HG03460 (cell line): ENCODE measurements at regions not wholly inside any gene's neighbourhood (a gene's known extent, or its start where the extent isn't known, plus 50 kb on each side); places are given as distances from the start of the nearest gene placed in this dataset.

Source experiments
- ATAC-seq: cut with Tn5 transposase; IDR thresholded peaks from one replicate; pipeline ENCODE4 v1.9.1; 2021; ENCODE audit not compliant: unreplicated experiment

- ATAC-seq, result no peak
Observed at GRCh38 chr20:52820641-52821292, 151.4 kb upstream of the TSHZ2 start.

GRCh38 chr20:52818491-52818890 lies 153.7 kb upstream of the TSHZ2 start:
- ATAC-seq, result no peak

GRCh38 chr20:52817981-52818380 lies 154.2 kb upstream of the TSHZ2 start:
- no peak for ATAC-seq

- no peak for ATAC-seq
Observed at GRCh38 chr20:52817511-52817910, 154.6 kb upstream of the TSHZ2 start.

- no peak for ATAC-seq
Observed at GRCh38 chr20:52814371-52814770, 157.8 kb upstream of the TSHZ2 start.

DNA sequence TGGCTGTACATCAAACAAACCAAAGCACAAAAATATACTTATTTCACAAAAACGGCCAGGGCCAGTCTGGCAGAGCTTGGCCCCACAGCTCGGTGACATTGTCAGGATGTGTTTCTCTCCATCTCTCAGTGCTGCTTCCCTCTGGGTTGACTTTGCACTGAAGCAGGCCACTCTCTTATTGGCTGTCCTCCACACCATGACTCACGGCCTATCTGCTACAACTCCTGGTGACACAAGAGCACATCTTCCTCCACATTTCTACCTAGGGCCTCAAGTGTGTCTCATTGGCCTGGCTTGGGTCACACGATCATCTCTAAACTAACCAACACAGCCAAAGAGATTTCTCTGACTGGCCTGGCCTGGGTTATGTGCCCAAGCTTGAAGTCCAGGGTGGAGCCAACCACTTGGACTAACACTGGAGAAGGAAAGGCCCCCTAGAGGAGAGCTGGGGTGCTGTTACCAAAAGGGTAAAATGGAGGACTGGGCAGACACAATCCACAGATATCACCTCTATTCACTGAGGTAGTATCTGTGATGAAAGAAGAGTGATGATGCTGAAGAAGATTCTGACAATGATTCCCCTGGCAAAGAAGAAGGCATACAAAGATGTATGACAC lies 159.8 kb upstream of the TSHZ2 start:
- ATAC-seq, result no peak

DNA sequence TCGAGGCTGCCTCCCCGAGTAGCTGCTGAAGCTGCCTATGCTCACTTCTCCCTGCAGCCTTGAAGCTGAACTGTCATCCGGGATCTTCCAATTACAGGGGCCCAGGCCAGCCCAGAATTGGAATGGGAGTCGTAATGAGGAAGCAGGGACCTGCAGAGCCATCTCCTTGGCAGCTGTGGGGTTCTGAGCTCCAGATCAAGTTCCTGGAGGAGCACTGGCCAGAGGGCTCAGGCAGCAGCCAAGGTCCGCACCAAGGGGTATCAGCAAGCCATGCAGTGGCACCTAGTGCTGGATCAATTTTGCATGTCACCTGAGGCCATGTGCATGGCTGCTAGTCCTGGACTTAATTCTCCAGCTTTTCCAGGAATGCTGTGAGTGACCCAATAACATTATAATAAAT lies 163.2 kb upstream of the TSHZ2 start:
- ATAC-seq, result no peak

DNA sequence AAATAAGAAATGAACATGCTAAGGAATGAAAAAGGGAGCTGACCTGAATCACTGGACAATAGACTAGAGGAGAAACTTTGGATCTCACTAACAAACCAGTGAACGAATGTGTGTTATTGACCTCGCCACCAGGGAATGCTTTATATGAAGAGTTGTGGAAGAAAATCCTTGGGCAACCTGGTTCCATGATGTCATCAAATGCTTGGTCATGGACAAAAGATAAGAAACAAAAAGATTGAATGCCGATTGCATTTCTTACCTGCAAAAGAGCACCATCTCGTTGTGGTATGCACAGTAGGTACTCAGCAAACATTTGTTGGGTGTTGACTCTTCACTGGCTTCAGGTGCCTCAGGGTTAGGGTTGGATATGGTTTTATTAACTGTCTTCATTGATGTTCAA lies 165.2 kb upstream of the TSHZ2 start:
- no peak for ATAC-seq

GRCh38 chr20:52805843-52806242 lies 166.3 kb upstream of the TSHZ2 start:
- ATAC-seq, result no peak

GRCh38 chr20:52805296-52805571 lies 166.9 kb upstream of the TSHZ2 start:
- ATAC-seq, result no peak

- ATAC-seq, result no peak
Observed at GRCh38 chr20:52804497-52805295, 167.5 kb upstream of the TSHZ2 start.

GRCh38 chr20:52801628-52802006 lies 170.5 kb upstream of the TSHZ2 start:
- ATAC-seq, result no peak

DNA sequence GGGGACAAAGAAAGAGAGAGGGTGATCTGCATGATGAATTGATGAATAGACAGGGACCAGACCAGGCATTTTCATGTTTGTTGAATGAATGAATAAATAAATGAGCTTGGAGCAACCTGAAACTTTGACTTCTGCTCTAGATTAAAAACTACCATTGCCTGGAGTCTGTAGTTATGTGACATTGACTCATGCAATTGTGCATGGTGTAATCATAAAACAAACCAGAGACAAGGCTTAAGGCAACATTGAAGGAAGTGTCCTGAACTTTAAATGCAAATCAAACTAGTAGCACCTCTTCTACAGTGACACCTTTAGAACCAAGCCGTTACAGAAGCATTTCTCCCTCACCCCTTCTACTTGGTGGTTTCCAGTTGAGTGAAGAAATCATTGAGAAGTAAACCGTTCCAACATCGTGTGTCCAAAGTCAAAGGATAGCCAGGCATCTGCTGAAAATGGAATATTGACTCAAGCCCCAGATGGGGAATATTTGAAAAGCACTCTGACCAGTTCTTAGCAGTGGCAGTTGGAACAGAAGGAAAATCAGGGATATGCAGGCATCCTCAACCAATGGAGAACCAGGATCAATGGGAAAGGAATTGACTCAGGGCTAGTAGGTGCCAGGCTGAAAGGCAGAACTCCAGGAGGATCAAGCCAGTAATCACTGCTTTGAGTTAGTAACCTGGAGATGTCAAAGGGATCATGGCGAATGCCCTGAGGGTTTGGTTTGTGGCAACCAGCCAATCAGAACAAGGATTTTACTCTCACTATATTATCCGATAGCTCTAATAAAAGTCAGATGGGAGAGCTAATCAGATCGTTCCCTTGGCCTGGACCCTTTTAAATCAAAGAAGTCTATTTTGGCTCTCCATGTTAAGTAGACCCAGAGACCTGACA lies 171.2 kb upstream of the TSHZ2 start:
- ATAC-seq, result no peak

DNA sequence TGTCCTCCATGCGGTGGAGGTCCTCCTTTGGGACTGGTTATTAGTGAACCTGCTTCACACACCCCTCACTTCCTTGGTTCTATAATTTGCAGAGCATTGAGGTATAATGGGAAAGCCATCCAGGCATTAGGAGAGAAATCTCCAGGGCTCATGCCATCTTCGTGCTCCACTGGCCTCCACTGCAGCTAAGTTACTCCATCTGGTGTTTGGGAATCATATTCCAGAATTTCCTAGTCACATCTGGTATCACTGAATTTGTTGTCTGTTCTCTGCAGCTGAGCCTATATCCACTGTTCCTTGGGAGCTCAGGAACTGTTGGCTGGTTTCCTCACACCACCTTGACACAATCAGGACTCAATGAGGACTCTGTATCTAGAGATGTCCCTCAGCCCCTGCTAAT lies 173.0 kb upstream of the TSHZ2 start:
- ATAC-seq, result no peak

GRCh38 chr20:52798124-52798523 lies 174.0 kb upstream of the TSHZ2 start:
- ATAC-seq, result no peak

DNA sequence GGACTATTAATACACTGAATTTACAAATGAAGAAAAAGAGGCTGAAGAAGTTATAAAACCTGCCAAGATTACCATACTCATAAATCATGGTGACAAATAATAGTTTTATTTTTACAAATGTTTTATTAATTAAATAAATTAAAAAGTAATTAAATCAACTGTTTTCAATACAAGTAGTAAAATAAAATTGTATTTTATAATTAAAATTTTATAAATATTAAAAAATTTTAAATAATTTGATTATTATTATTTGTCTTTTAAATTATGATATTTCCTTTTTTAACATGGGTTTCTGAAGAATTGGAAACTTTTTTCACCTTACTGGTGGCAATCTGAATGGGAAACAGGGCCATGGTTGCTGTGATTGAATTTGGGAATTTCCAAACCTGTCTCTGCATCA lies 177.3 kb upstream of the TSHZ2 start:
- no peak for ATAC-seq

DNA sequence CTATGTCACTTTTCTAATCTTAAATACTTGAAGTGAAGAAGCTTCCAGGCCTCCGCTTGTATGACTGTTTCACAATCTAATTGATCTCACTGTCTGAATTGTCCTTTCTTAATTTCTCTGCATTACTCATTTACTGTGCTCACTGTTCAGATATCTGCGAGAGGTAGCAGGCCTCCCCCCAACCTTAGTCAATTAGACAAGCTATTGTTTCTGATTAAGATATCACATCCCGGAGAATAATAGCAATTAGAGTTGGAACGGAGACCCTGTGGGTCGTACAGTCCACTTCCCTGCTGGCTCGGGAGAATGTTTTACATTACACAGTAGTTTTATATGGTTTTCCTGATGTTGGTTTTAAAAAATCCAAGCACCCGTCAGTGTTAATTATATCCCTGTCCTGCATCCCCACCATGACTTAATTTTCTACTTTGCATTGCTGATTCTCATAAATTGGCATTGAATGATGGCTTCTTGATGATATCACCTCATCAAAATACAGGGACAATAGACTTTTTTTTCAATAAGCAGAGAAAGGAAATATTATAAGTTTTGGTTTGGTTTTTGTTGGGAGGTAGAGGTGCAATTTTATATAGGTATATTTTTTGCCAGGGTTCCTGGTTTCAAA lies 178.7 kb upstream of the TSHZ2 start:
- ATAC-seq, result no peak

GRCh38 chr20:52791091-52791490 lies 181.1 kb upstream of the TSHZ2 start:
- no peak for ATAC-seq

- no peak for ATAC-seq
Observed at GRCh38 chr20:52789716-52790115, 182.4 kb upstream of the TSHZ2 start.

DNA sequence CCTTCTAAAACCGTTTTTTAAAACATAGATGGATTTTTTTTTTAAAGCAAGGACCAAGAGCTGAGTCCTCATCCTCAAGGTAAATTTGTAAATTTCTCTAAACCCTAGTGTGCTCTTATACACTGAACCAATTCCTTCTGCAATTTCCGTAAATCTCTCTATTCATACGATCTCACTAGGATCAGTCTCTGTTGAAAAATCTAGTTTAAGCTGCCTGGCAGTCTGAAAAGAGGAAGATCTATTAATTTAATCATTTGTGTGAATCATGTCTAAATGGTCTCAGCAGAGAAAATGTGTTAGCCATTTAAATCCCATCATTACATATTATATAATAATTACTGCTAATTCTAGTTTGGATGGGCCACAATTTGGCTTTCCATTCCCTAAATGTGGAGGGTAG lies 184.2 kb upstream of the TSHZ2 start:
- no peak for ATAC-seq

DNA sequence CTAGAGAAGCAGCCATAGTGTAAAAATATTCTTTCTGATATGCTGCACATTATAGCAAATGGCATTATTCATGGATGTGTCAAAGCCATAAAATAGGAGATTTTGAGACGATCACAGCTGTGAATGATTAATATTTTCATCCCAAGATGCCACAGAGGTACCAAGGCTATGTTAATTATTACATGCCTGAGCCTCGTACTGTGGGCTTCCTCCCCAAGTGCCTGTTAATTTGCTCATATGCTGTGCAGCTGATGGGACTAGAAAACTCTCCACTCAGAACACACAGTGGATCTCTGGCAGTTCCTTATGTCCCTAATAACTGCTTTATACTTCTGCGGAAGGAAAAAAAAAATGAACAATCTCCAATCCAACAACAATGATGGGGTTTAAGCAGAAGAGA lies 184.9 kb upstream of the TSHZ2 start:
- no peak for ATAC-seq
